ENCODE measurements at regions not wholly inside any gene's neighbourhood (a gene's known extent, or its start where the extent isn't known, plus 50 kb on each side); places are given as distances from the start of the nearest gene placed in this dataset.

- H3K27me3 ChIP-seq (ENCODE audit: low read length), result no peaks in the 10 kb centered on the region
- H3K9ac ChIP-seq (ENCODE audit: low read length), result no peak overlapping the region
- no peaks in the 10 kb centered on the region for H3K4me1 ChIP-seq (ENCODE audit: insufficient read depth, low read length)
- ChIA-PET CTCF (no interaction called here), POLR2A (ENCODE audit: unreplicated experiment) (no interaction called here)
- no peaks in the 10 kb centered on the region for H3F3A ChIP-seq (ENCODE audit: low read length, unreplicated experiment)
- TF ChIP-seq EZH2phosphoT487 (IDR thresholded peaks at IDR 0.05; ENCODE audit: borderline replicate concordance, low read length) (no peak), CTCF (conservative IDR thresholded peaks at IDR 0.05; ENCODE audit: low read depth, low read length) (no peak), EZH2 (IDR thresholded peaks at IDR 0.05; ENCODE audit: low read length, unreplicated experiment) (no peak)
- intact Hi-C loops (cut with micrococcal nuclease), result no loop called here
- no peaks in the 10 kb centered on the region for H3K36me3 ChIP-seq (ENCODE audit: low read depth, low read length)
- H3K4me3 ChIP-seq (ENCODE audit: low read length), result no peak overlapping the region
- H4K20me1 ChIP-seq (ENCODE audit: low read length), result no peaks in the 10 kb centered on the region
- no peak overlapping the region for H3K4me2 ChIP-seq (ENCODE audit: low read length)
- H3K9me2 ChIP-seq (replicated peaks; ENCODE audit: low read length), result no peaks in the 10 kb centered on the region
- H3K27ac ChIP-seq (ENCODE audit: low read length), result no peak overlapping the region
- no peak for ATAC-seq
- H2AFZ ChIP-seq (ENCODE audit: low read length), result no peak overlapping the region
- BruUV-seq (replicated peaks), result no TSS peak
- DNase-seq, result no peak
- H3K9me3 ChIP-seq (ENCODE audit: low read length), result no peaks in the 10 kb centered on the region
- no peaks in the 10 kb centered on the region for H3K79me2 ChIP-seq (ENCODE audit: low read length)
Observed at GRCh38 chr9:87435189-87435880, 62.3 kb upstream of the DAPK1 start.

GRCh38 chr9:87436716-87437115 lies 61.0 kb upstream of the DAPK1 start:
- DNase-seq (no peak), ATAC-seq (no peak)
- H3K36me3 ChIP-seq (ENCODE audit: low read depth, low read length), result no peaks in the 10 kb centered on the region
- H3K79me2 ChIP-seq (ENCODE audit: low read length), result no peaks in the 10 kb centered on the region
- TF ChIP-seq EZH2phosphoT487 (IDR thresholded peaks at IDR 0.05; ENCODE audit: borderline replicate concordance, low read length) (no peak), CTCF (conservative IDR thresholded peaks at IDR 0.05; ENCODE audit: low read depth, low read length) (no peak), EZH2 (IDR thresholded peaks at IDR 0.05; ENCODE audit: low read length, unreplicated experiment) (no peak)
- intact Hi-C loops (cut with micrococcal nuclease), result no loop called here
- no peak overlapping the region for H2AFZ ChIP-seq (ENCODE audit: low read length)
- no peaks in the 10 kb centered on the region for H4K20me1 ChIP-seq (ENCODE audit: low read length)
- CTCF ChIA-PET, result no interaction called here
- H3K27ac ChIP-seq (ENCODE audit: low read length), result no peak overlapping the region
- H3K4me1 ChIP-seq (ENCODE audit: insufficient read depth, low read length), result no peaks in the 10 kb centered on the region
- POLR2A ChIA-PET (ENCODE audit: unreplicated experiment), result no interaction called here
- H3K9ac ChIP-seq (ENCODE audit: low read length), result no peak overlapping the region
- H3K4me3 ChIP-seq (ENCODE audit: low read length), result no peak overlapping the region
- H3K9me3 ChIP-seq (ENCODE audit: low read length), result no peaks in the 10 kb centered on the region
- no peak overlapping the region for H3K4me2 ChIP-seq (ENCODE audit: low read length)
- BruUV-seq (replicated peaks), result no TSS peak
- no peaks in the 10 kb centered on the region for H3K27me3 ChIP-seq (ENCODE audit: low read length)
- H3F3A ChIP-seq (ENCODE audit: low read length, unreplicated experiment), result no peaks in the 10 kb centered on the region
- no peaks in the 10 kb centered on the region for H3K9me2 ChIP-seq (replicated peaks; ENCODE audit: low read length)

- no peaks in the 10 kb centered on the region for H3K36me3 ChIP-seq (ENCODE audit: low read depth, low read length)
- DNase-seq (no peak), ATAC-seq (no peak)
- CTCF ChIA-PET, result no interaction called here
- no peaks in the 10 kb centered on the region for H3K4me1 ChIP-seq (ENCODE audit: insufficient read depth, low read length)
- H4K20me1 ChIP-seq (ENCODE audit: low read length), result no peaks in the 10 kb centered on the region
- no peak overlapping the region for H3K4me3 ChIP-seq (ENCODE audit: low read length)
- POLR2A ChIA-PET (ENCODE audit: unreplicated experiment), result no interaction called here
- no peaks in the 10 kb centered on the region for H3K27me3 ChIP-seq (ENCODE audit: low read length)
- H2AFZ ChIP-seq (ENCODE audit: low read length), result no peak overlapping the region
- intact Hi-C loops (cut with micrococcal nuclease), result no loop called here
- H3K27ac ChIP-seq (ENCODE audit: low read length), result no peak overlapping the region
- TF ChIP-seq CTCF (conservative IDR thresholded peaks at IDR 0.05; ENCODE audit: low read depth, low read length), result no peak
- no peak for TF ChIP-seq EZH2 (IDR thresholded peaks at IDR 0.05; ENCODE audit: low read length, unreplicated experiment)
- TF ChIP-seq EZH2phosphoT487 (IDR thresholded peaks at IDR 0.05; ENCODE audit: borderline replicate concordance, low read length), result no peak
- BruUV-seq (replicated peaks), result no TSS peak
- H3K9me3 ChIP-seq (ENCODE audit: low read length), result no peaks in the 10 kb centered on the region
- no peak overlapping the region for H3K9ac ChIP-seq (ENCODE audit: low read length)
- no peak overlapping the region for H3K4me2 ChIP-seq (ENCODE audit: low read length)
- no peaks in the 10 kb centered on the region for H3K9me2 ChIP-seq (replicated peaks; ENCODE audit: low read length)
- no peaks in the 10 kb centered on the region for H3K79me2 ChIP-seq (ENCODE audit: low read length)
- no peaks in the 10 kb centered on the region for H3F3A ChIP-seq (ENCODE audit: low read length, unreplicated experiment)
Observed at GRCh38 chr9:87437966-87438365, 59.7 kb upstream of the DAPK1 start.

Data from PC-3 (cell line).